H1 (cell line): ENCODE measurements at regions not wholly inside any gene's neighbourhood (a gene's known extent, or its start where the extent isn't known, plus 50 kb on each side); places are given as distances from the start of the nearest gene placed in this dataset.
"Not testable (repeated sequence)": the region's sequence is repeated elsewhere in the genome, so short reads cannot be mapped to it uniquely, and the experiment has no call there.

Source experiments
- CTCF ChIA-PET: fragments of 300-600 bp; sonication (Branson Sonifier 250); formaldehyde crosslinking; loops from one replicate; lab custom pipeline; 2021; ENCODE audit not compliant: partially characterized antibody; lab: Charles Lee
- POLR2A ChIA-PET: fragments of 300-600 bp; sonication (Branson Sonifier 250); formaldehyde crosslinking; loops from one replicate; lab custom pipeline; 2021; ENCODE audit warnings: inconsistent platforms; ENCODE audit not compliant: partially characterized antibody; lab: Charles Lee
- DNase-seq, 2 experiments: peaks; one replicate each; pipeline versions ENCODE4 v3.0.0 to v3.0.0-alpha.2; 2010 to 2022; ENCODE audit warnings: low spot score in 2 of 2, low read depth in 1 of 2, mixed read lengths in 1 of 2
- FAIRE-seq: peaks from 2 replicates; lab custom pipeline; 2011; peaks lifted over from hg19 to GRCh38; lab: Jason Lieb, UNC
- H2AFZ ChIP-seq: 2 replicates; pipeline ENCODE4 v1.8.1; 2012; ENCODE audit warnings: low read length, inconsistent platforms
- H2AK5ac ChIP-seq: 2 replicates; pipeline ENCODE4 v1.6.1; 2013; ENCODE audit warnings: low read depth, low read length
- H2BK120ac ChIP-seq: replicated peaks from 2 replicates; pipeline ENCODE3; 2013; ENCODE audit warnings: low read depth, low read length, inconsistent platforms
- H2BK12ac ChIP-seq: 2 replicates; pipeline ENCODE4 v1.6.1; 2013; ENCODE audit warnings: low read depth, low read length
- H2BK15ac ChIP-seq: 2 replicates; pipeline ENCODE4 v1.6.1; 2013; ENCODE audit warnings: low read length
- H2BK20ac ChIP-seq: 2 replicates; pipeline ENCODE4 v1.6.1; 2013; ENCODE audit warnings: low read length
- H2BK5ac ChIP-seq: 2 replicates; pipeline ENCODE4 v1.6.1; 2013; ENCODE audit warnings: low read depth, low read length
- H3K14ac ChIP-seq: 2 replicates; pipeline ENCODE4 v1.6.1; 2013; ENCODE audit warnings: inconsistent platforms; ENCODE audit not compliant: insufficient read length
- H3K18ac ChIP-seq: 2 replicates; pipeline ENCODE4 v1.6.1; 2013; ENCODE audit warnings: low read length; ENCODE audit errors: extremely low read depth
- H3K23ac ChIP-seq: 2 replicates; pipeline ENCODE4 v1.6.1; 2013; ENCODE audit warnings: inconsistent platforms; ENCODE audit not compliant: insufficient read length
- H3K23me2 ChIP-seq: 2 replicates; pipeline ENCODE4 v1.6.1; 2013; ENCODE audit warnings: low read depth, low read length
- H3K27ac ChIP-seq: 2 replicates; pipeline ENCODE4 v1.6.1; 2011; ENCODE audit warnings: low read depth, low read length, inconsistent platforms
- H3K27me3 ChIP-seq, 4 experiments: replicated peaks in 1 of 4; 1 replicate in 1 of 4; 2 replicates in 3 of 4; pipeline versions ENCODE4 v1.6.1 to v1.8.1; 2011 to 2013; ENCODE audit warnings: low read length in 3 of 4, mild to moderate bottlenecking in 3 of 4, inconsistent platforms in 2 of 4, mixed read lengths in 2 of 4, moderate library complexity in 1 of 4; ENCODE audit not compliant: control insufficient read depth in 3 of 4, insufficient read depth in 3 of 4; ENCODE audit errors: extremely low read depth in 1 of 4
- H3K36me3 ChIP-seq, 4 experiments: 2 replicates each; pipeline versions ENCODE4 v1.6.1 to v1.8.1; 2011 to 2013; ENCODE audit warnings: mild to moderate bottlenecking in 4 of 4, low read length in 3 of 4, moderate library complexity in 2 of 4, control low read depth in 1 of 4, inconsistent platforms in 1 of 4; ENCODE audit not compliant: insufficient read depth in 4 of 4, control insufficient read depth in 2 of 4
- H3K4ac ChIP-seq: replicated peaks from 2 replicates; pipeline ENCODE3; 2013; ENCODE audit warnings: low read length, low read depth, mixed read lengths, inconsistent platforms; ENCODE audit not compliant: insufficient read length
- H3K4me1 ChIP-seq, 4 experiments: replicated peaks in 1 of 4; 1 replicate in 1 of 4; 2 replicates in 3 of 4; pipeline versions ENCODE4 v1.6.1 to v1.8.1; 2011 to 2013; ENCODE audit warnings: low read length in 3 of 4, inconsistent platforms in 2 of 4, mixed read lengths in 1 of 4; ENCODE audit not compliant: insufficient read depth in 4 of 4, control insufficient read depth in 3 of 4
- H3K4me2 ChIP-seq, 2 experiments: 2 replicates each; pipeline versions ENCODE4 v1.6.1 to v1.8.1; 2011 to 2013; ENCODE audit warnings: low read depth in 2 of 2, low read length in 2 of 2, control low read depth in 1 of 2, inconsistent platforms in 1 of 2, mild to moderate bottlenecking in 1 of 2; ENCODE audit not compliant: insufficient read depth in 1 of 2
- H3K4me3 ChIP-seq, 4 experiments: fragments of 200-600, 300-600 bp in 1 of 4; sonication (generic), shearing (Covaris generic), sonication (Bioruptor Twin) in 1 of 4; 2 replicates each; pipeline versions ENCODE4 v1.5.1 to v1.8.1; 2011 to 2016; ENCODE audit warnings: low read length in 4 of 4, low read depth in 3 of 4, control low read depth in 2 of 4, inconsistent platforms in 2 of 4, mild to moderate bottlenecking in 2 of 4, mixed read lengths in 1 of 4, moderate library complexity in 1 of 4; ENCODE audit not compliant: insufficient read depth in 2 of 4; ENCODE audit errors: extremely low read depth in 1 of 4
- H3K56ac ChIP-seq: replicated peaks from 2 replicates; pipeline ENCODE3; 2013; ENCODE audit warnings: low read depth, mild to moderate bottlenecking, mixed read lengths, low read length, inconsistent platforms; ENCODE audit not compliant: insufficient read length
- H3K79me1 ChIP-seq: 2 replicates; pipeline ENCODE4 v1.6.1; 2013; ENCODE audit warnings: low read depth, low read length, control low read depth
- H3K79me2 ChIP-seq, 2 experiments: 2 replicates each; pipeline versions ENCODE4 v1.6.1 to v1.8.1; 2012 to 2013; ENCODE audit warnings: low read length in 2 of 2, mild to moderate bottlenecking in 2 of 2, inconsistent platforms in 1 of 2; ENCODE audit not compliant: insufficient read depth in 2 of 2, control insufficient read depth in 1 of 2
- H3K9ac ChIP-seq, 4 experiments: replicated peaks in 1 of 4; 1 replicate in 1 of 4; 2 replicates in 3 of 4; pipeline versions ENCODE4 v1.6.1 to v1.8.1; 2011 to 2013; ENCODE audit warnings: low read depth in 3 of 4, low read length in 3 of 4, control low read depth in 2 of 4, mild to moderate bottlenecking in 2 of 4, moderate library complexity in 2 of 4, inconsistent platforms in 1 of 4; ENCODE audit errors: extremely low read depth in 1 of 4
- H3K9me3 ChIP-seq, 2 experiments: 2 replicates each; pipeline versions ENCODE4 v1.6.1 to v1.8.1; 2012 to 2013; ENCODE audit warnings: mild to moderate bottlenecking in 2 of 2, moderate library complexity in 2 of 2, control low read depth in 1 of 2, inconsistent platforms in 1 of 2, low read depth in 1 of 2, low read length in 1 of 2, mixed read lengths in 1 of 2; ENCODE audit not compliant: insufficient read depth in 2 of 2
- H4K20me1 ChIP-seq, 2 experiments: replicated peaks in 1 of 2; 2 replicates each; pipeline versions ENCODE3 to v1.8.1; 2011 to 2013; ENCODE audit warnings: inconsistent platforms in 2 of 2, low read length in 2 of 2, mild to moderate bottlenecking in 1 of 2; ENCODE audit not compliant: insufficient read depth in 2 of 2, control insufficient read depth in 1 of 2
- H4K5ac ChIP-seq: 2 replicates; pipeline ENCODE4 v1.6.1; 2013; ENCODE audit warnings: low read length, low read depth, mixed read lengths, inconsistent platforms; ENCODE audit not compliant: insufficient read length
- H4K8ac ChIP-seq: 2 replicates; pipeline ENCODE4 v1.8.0; 2013; ENCODE audit warnings: mild to moderate bottlenecking, moderate library complexity, low read length, inconsistent platforms; ENCODE audit not compliant: insufficient read depth; ENCODE audit errors: extremely low read depth
- H4K91ac ChIP-seq: replicated peaks from 2 replicates; pipeline ENCODE3; 2013; ENCODE audit warnings: low read length, mixed read lengths, inconsistent platforms; ENCODE audit not compliant: insufficient read length
- WGBS, 2 experiments: shearing (Covaris generic) in 1 of 2; methylation state at CpG; one replicate each; pipeline versions ENCODE4 v1.1.6 to v1.1.7; 2013 to 2015; ENCODE audit warnings: low lambda C conversion rate in 2 of 2, mixed read lengths in 2 of 2, inconsistent platforms in 1 of 2, low coverage in 1 of 2, missing lambda C conversion rate in 1 of 2; ENCODE audit not compliant: insufficient replicate concordance in 2 of 2, insufficient coverage in 1 of 2, insufficient read length in 1 of 2; ENCODE audit errors: extremely low coverage in 1 of 2, missing lambda C conversion rate in 1 of 2; 5-methylcytosine and 5-hydroxymethylcytosine counted together
- TF ChIP-seq, protein P1 (sequence below), 3 experiments: IDR thresholded peaks; 1 replicate in 2 of 3; 2 replicates in 1 of 3; pipeline versions ENCODE4 v1.5.1 to v1.6.1; 2011; ENCODE audit warnings: low read length in 3 of 3, mild to moderate bottlenecking in 3 of 3, inconsistent platforms in 2 of 3, low read depth in 1 of 3, moderate library complexity in 1 of 3; ENCODE audit not compliant: insufficient read depth in 1 of 3; ENCODE audit errors: control extremely low read depth in 1 of 3

DNA sequence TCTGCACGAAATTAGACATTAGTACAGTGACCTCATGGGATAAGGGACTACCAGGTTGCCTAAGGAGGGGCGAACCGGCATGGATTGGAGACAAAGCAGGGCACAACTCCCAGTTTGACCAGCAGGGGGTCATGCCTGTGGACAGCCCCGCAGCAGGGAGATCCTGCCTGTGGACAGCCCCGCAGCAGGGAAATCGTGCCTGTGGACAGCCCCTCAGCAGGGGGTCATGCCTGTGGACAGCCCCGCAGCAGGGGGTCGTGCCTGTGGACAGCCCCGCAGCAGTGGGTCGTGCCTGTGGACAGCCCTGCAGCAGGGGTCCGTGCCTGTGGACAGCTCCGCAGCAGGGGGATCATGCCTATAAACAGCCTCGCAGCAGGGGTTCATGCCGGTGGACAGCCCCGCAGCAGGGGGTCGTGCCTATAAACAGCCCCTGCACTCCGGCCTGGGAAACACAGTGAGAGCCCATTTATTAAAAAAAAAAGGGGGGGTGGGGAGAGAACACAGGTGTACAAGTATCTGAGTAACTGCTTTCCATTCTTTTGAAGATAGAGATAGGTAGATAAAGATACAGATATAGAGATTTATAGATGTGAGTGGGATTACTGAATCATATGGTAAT is 176.5 kb downstream of the FOXD4L6 start:
- H3K36me3 ChIP-seq, H3K14ac ChIP-seq, FAIRE-seq, H2BK5ac ChIP-seq, H3K4ac ChIP-seq, H3K18ac ChIP-seq, H3K23me2 ChIP-seq, CTCF ChIA-PET, H2AK5ac ChIP-seq, H3K27ac ChIP-seq, H2BK20ac ChIP-seq, H4K20me1 ChIP-seq, H4K5ac ChIP-seq, H3K23ac ChIP-seq, H3K79me1 ChIP-seq, H3K27me3 ChIP-seq, H3K9ac ChIP-seq, H3K79me2 ChIP-seq, H2AFZ ChIP-seq, POLR2A ChIA-PET, H4K91ac ChIP-seq, H2BK120ac ChIP-seq, H2BK12ac ChIP-seq, DNase-seq, H3K4me2 ChIP-seq, H3K4me3 ChIP-seq, H4K8ac ChIP-seq, H3K4me1 ChIP-seq, H3K56ac ChIP-seq, H2BK15ac ChIP-seq: not testable (repeated sequence)
- WGBS, 2 experiments: 90% methylated on average over 17 of the region's 17 CpGs; no CpG with 5 or more reads in 1 of the 2 experiments
- TF ChIP-seq, protein P1, sequence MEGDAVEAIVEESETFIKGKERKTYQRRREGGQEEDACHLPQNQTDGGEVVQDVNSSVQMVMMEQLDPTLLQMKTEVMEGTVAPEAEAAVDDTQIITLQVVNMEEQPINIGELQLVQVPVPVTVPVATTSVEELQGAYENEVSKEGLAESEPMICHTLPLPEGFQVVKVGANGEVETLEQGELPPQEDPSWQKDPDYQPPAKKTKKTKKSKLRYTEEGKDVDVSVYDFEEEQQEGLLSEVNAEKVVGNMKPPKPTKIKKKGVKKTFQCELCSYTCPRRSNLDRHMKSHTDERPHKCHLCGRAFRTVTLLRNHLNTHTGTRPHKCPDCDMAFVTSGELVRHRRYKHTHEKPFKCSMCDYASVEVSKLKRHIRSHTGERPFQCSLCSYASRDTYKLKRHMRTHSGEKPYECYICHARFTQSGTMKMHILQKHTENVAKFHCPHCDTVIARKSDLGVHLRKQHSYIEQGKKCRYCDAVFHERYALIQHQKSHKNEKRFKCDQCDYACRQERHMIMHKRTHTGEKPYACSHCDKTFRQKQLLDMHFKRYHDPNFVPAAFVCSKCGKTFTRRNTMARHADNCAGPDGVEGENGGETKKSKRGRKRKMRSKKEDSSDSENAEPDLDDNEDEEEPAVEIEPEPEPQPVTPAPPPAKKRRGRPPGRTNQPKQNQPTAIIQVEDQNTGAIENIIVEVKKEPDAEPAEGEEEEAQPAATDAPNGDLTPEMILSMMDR (IDR thresholded peaks at IDR 0.05; ENCODE audit: control extremely low read depth in 1 of 3, insufficient read depth in 1 of 3, low read depth in 1 of 3, low read length in 3 of 3): peak in 2 of 3 experiments; percentile 14 to 23; a peak in 2 of 4 replicates
- H3K9me3 ChIP-seq: peaks cover 11 to 30% of the 10 kb centered on the region in 2 experiments
